ENCODE measurements at regions not wholly inside any gene's neighbourhood (a gene's known extent, or its start where the extent isn't known, plus 50 kb on each side); places are given as distances from the start of the nearest gene placed in this dataset.

DNA sequence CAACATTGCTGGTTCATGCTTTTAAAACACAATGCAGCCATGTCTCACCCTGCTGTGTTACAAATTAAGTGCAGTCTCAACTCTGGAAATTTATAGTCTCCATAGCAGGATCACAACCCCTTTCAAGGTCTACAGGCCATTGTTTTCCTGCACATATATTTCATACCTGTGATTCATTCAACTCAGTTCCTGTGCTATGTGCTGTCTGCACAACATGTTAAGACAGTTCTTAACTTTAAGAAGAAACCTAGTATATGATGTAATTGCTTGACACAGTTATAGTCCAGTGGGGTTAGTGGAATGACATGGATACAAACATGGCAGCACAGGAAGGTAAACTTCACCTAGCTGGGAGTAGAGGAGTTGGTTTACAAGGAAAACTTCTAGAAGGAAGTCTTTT is 106.4 kb downstream of the IFI44 start:
- no peak overlapping the region for H3K4me3 ChIP-seq (ENCODE audit: low read depth, low read length)
- TF ChIP-seq, protein P1, sequence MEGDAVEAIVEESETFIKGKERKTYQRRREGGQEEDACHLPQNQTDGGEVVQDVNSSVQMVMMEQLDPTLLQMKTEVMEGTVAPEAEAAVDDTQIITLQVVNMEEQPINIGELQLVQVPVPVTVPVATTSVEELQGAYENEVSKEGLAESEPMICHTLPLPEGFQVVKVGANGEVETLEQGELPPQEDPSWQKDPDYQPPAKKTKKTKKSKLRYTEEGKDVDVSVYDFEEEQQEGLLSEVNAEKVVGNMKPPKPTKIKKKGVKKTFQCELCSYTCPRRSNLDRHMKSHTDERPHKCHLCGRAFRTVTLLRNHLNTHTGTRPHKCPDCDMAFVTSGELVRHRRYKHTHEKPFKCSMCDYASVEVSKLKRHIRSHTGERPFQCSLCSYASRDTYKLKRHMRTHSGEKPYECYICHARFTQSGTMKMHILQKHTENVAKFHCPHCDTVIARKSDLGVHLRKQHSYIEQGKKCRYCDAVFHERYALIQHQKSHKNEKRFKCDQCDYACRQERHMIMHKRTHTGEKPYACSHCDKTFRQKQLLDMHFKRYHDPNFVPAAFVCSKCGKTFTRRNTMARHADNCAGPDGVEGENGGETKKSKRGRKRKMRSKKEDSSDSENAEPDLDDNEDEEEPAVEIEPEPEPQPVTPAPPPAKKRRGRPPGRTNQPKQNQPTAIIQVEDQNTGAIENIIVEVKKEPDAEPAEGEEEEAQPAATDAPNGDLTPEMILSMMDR (IDR thresholded peaks at IDR 0.05; ENCODE audit: low read depth, low read length), result no peak

DNA sequence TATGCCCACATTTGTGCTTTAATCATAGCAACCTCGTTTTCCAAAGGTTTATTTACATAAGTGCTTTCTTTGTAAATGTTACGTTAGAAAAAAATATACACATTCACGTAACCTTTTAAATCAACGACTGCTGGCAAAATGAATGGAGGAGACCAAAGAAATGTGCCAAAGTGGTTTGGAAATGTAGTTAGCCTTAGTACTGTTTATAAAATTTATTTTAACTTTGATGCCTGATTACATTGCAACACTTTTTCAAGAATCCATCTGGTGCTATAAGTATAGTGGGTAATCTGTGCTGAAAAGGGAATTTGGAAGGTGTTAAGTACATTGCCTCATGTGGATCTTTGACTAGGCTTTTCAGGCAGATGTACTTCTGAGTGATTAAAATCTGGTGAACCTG is 108.9 kb downstream of the IFI44 start:
- TF ChIP-seq, protein P1 (IDR thresholded peaks at IDR 0.05; ENCODE audit: low read depth, low read length), result no peak
- H3K4me3 ChIP-seq (ENCODE audit: low read depth, low read length), result no peak overlapping the region

DNA sequence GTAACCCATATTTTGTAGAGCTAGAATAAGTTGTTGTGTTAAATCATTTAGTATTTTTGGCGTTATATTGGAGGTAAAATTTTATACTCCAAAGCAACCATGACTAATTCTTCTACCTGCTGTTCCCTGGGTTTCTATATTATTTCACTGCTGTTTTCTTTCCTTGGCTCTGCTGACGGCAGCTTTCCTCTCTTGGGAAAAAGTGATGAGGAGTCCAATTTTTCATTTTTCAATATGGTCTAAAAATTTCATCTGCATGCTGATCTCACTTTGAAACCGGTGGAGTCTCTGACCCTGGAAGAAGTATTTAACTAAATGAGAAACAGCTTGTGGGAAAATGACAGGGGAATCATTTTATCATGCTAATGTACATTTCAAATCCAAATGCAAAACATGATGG is 110.2 kb downstream of the IFI44 start:
- TF ChIP-seq, protein P1 (IDR thresholded peaks at IDR 0.05; ENCODE audit: low read depth, low read length), result no peak
- H3K4me3 ChIP-seq (ENCODE audit: low read depth, low read length), result no peak overlapping the region

DNA sequence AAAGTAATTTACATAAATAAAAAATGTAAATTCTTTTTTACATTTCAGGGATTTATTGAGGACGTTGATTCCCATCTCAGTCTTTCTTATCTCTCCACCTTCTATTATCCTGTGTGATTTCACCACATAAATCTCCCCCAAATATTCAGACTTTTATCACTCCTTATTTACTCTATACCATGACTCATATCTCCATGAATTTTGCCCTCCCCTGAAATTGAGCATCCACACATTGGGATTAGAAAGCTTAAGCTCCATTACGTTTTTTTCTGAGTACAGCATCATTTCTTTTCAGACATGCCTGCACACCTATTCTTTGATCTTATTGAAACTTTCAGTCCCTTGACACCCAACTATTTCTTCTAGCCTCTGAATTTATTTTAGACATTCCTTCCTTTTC is 111.2 kb downstream of the IFI44 start:
- no peak overlapping the region for H3K4me3 ChIP-seq (ENCODE audit: low read depth, low read length)

DNA sequence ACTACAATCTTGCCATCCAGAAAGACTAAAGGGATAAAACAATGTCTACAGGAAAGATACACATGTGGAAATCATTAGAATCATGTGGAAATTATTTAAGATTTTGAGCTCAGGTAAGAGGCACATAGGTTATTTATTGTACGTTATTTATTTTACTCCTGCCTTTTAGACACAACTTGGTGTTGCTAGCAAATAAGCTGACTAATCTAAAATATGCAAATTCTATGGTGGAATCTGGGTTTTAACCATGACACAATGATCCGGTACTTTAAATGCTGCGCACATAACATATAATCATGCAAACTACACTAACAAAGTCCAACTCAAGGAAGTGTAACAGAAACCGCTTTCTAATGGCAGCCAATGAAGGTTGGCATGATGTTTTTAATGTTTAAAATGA is 112.5 kb downstream of the IFI44 start:
- TF ChIP-seq, protein P1 (IDR thresholded peaks at IDR 0.05; ENCODE audit: low read depth, low read length), result no peak
- no peak overlapping the region for H3K4me3 ChIP-seq (ENCODE audit: low read depth, low read length)

More for the DNA sequence above, 111.2 kb downstream of the IFI44 start:
- TF ChIP-seq, protein P1 (IDR thresholded peaks at IDR 0.05; ENCODE audit: low read depth, low read length), result no peak

DNA sequence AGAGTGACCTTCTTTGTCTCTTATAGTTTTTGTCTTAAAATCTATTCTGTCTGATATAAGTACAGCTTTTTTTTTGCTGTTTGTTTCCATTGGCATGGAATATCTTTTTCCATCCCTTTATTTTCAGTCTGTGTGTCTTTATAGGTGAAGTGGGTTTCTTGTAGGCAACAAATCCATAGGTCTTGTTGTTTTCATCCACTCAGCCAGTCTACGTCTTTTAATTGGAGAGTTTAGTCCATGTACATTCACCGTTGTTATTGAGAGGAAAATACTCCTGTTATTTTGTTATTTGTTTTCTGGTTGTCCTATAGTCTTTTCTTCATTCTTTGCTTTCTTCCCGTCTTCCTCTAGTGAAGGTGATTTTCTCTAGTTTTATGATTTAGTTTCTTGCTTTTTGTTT is 115.9 kb downstream of the IFI44 start:
- TF ChIP-seq, protein P1 (IDR thresholded peaks at IDR 0.05; ENCODE audit: low read depth, low read length), result no peak
- no peak overlapping the region for H3K4me3 ChIP-seq (ENCODE audit: low read depth, low read length)

DNA sequence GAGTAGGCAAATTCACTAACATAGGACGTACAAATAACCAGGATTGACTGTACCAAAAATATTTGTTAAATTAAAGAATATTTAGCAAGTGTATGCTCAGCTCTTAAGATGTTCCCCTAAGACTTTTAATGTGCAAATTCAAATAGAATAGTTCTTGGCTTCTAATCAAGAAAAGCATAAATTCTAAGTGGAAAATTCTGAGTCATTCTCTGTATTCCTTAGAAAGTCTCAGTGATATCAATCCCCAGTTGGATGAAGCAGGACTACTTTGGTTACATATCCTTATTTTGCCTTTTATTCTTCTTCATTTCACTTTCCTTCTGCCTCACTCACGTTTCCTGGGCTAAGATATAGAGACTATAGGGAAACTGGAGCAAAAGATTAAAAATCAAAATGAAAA is 130.2 kb downstream of the IFI44 start:
- TF ChIP-seq, protein P1 (IDR thresholded peaks at IDR 0.05; ENCODE audit: low read depth, low read length), result no peak

More for the DNA sequence above, 130.2 kb downstream of the IFI44 start:
- no peak overlapping the region for H3K4me3 ChIP-seq (ENCODE audit: low read depth, low read length)
